ENCODE measurements at regions not wholly inside any gene's neighbourhood (a gene's known extent, or its start where the extent isn't known, plus 50 kb on each side); places are given as distances from the start of the nearest gene placed in this dataset.
"Not testable (repeated sequence)": the region's sequence is repeated elsewhere in the genome, so short reads cannot be mapped to it uniquely, and the experiment has no call there.

GRCh38 chr15:91447991-91448644, 348.1 kb downstream of the SV2B start:
- Histone ChIP-seq H3K27me3 (no peaks in the 10 kb centered on the region), H3K4me3 (no peak overlapping the region), H3K9me3 (peaks cover 0 to 19% (median 0%) of the 10 kb centered on the region in 12 donors), H3K4me1 (no peaks in the 10 kb centered on the region), H3K36me3 (no peaks in the 10 kb centered on the region), H3K27ac (no peak overlapping the region)
- DNase-seq: no peak
- no peak for ATAC-seq
- intact Hi-C loops (cut with DNase I): loop anchor here in 1 of 10 donors (1.0 kb wide), 1 partner anchor 15 kb away; no protein-coding TSS in a partner anchor
- no peak for TF ChIP-seq POLR2A (IDR thresholded peaks at IDR 0.05)
- TF ChIP-seq CTCF (IDR thresholded peaks at IDR 0.05): no peak
- 55 to 66% (median 62%) methylated on average over 3 of the region's 3 CpGs for WGBS, 4 donors

GRCh38 chr15:91453376-91453775, 353.3 kb downstream of the SV2B start:
- not testable (repeated sequence) for H3K4me3 ChIP-seq, DNase-seq, H3K4me1 ChIP-seq, ATAC-seq, H3K27me3 ChIP-seq, H3K36me3 ChIP-seq
- WGBS, 4 donors: 48 to 64% (median 57%) methylated on average over 3 of the region's 3 CpGs
- peaks cover 0 to 40% (median 10%) of the 10 kb centered on the region in 12 donors for H3K9me3 ChIP-seq
- intact Hi-C loops (cut with DNase I): loop anchor here in 1 of 10 donors (10.0 kb wide), 1 partner anchor 59 kb away; no protein-coding TSS in a partner anchor
- peak overlapping the region in 1 of 12 donors; percentile 2 for H3K27ac ChIP-seq

GRCh38 chr15:91456251-91456718, 356.2 kb downstream of the SV2B start:
- Histone ChIP-seq H3K4me3 (no peak overlapping the region), H3K36me3 (no peaks in the 10 kb centered on the region), H3K9me3 (peaks cover 0 to 35% (median 10%) of the 10 kb centered on the region in 12 donors), H3K27me3 (no peaks in the 10 kb centered on the region), H3K27ac (no peak overlapping the region), H3K4me1 (no peaks in the 10 kb centered on the region)
- WGBS, 4 donors: 69 to 80% (median 72%) methylated on average over 6 to 7 of the region's 7 CpGs
- intact Hi-C loops (cut with DNase I): loop anchor here in 1 of 10 donors (10.0 kb wide), 1 partner anchor 61 kb away; no protein-coding TSS in a partner anchor
- no peak for ATAC-seq
- TF ChIP-seq POLR2A (IDR thresholded peaks at IDR 0.05): no peak
- no peak for TF ChIP-seq CTCF (IDR thresholded peaks at IDR 0.05)
- DNase-seq: no peak

GRCh38 chr15:91456921-91457320, 356.9 kb downstream of the SV2B start:
- Histone ChIP-seq H3K9me3 (peaks cover 0 to 28% (median 10%) of the 10 kb centered on the region in 12 donors), H3K4me3 (no peak overlapping the region), H3K36me3 (no peaks in the 10 kb centered on the region), H3K4me1 (no peaks in the 10 kb centered on the region), H3K27me3 (no peaks in the 10 kb centered on the region), H3K27ac (no peak overlapping the region)
- WGBS, 4 donors: 72 to 93% (median 85%) methylated on average over 3 of the region's 3 CpGs
- intact Hi-C loops (cut with DNase I): loop anchor here in 1 of 10 donors (10.0 kb wide), 1 partner anchor 62 kb away; no protein-coding TSS in a partner anchor
- ATAC-seq (no peak), DNase-seq (no peak)
- TF ChIP-seq CTCF (IDR thresholded peaks at IDR 0.05) (no peak), POLR2A (IDR thresholded peaks at IDR 0.05) (no peak)

Data from heart left ventricle (tissue), 16 donors.